GM18498 (cell line): ENCODE measurements at regions not wholly inside any gene's neighbourhood (a gene's known extent, or its start where the extent isn't known, plus 50 kb on each side); places are given as distances from the start of the nearest gene placed in this dataset.
"Not testable (repeated sequence)": the region's sequence is repeated elsewhere in the genome, so short reads cannot be mapped to it uniquely, and the experiment has no call there.

ENCODE experiments used
- ATAC-seq: cut with Tn5 transposase; IDR thresholded peaks from one replicate; pipeline ENCODE4 v1.9.1; 2021; ENCODE audit warnings: mild to moderate bottlenecking, moderate library complexity; ENCODE audit not compliant: unreplicated experiment

DNA sequence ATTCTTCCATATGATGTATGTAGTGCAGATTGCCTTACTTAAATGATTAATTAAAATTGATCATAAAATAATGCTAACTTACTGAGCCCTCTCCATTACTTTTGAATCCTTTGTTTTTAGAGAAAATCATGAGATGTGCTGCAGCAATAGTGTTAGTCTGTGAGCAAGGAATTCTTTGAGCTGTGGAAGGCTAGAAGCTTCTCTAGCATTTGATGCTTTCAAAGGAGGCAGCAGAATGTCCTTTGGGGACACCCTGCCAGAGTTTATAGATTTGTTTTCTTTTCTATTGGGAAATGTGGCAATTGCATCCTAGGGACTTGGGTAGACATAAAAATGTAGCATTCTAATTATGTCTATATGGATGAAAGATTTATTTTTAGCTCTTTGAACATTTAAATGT, 284.1 kb upstream of the SMIM30 start:
- no peak for ATAC-seq

DNA sequence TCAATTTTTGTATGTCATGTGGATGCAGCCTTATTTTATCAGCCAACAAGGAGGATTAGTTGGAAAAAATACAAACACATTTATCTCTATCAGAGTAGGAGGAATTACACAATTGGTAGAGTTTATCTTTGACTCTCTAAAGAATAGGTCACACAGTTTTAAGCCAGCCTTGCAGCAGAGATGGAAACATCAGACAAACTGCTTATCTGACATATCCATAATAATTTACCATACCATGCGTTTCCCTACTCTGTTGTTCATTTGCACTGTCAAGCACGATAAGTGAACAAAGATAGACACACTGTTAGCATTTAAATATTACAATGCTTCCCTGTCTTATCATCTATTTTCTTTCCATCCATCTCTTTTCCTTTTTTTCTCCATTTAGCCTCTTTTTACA, 283.7 kb upstream of the SMIM30 start:
- ATAC-seq, result no peak

DNA sequence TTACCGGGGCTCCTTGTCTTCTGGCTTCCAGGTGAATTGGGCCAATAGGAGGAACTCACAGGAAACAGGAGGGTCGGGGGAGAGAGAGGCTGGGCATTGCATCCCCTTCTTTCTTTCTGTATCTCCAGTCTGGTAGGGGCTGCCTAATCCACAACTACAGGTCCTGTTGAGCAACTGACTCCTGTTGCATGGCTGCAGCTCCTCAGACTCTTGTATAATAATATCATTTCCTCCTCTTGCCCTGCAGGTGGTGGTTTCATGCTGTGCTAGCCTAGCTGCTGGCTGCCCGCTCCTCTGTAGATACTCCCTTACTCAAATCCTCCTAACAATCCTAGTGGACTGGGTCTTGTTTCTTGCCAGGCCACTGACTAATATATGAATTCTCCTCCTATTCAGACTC, 276.5 kb upstream of the SMIM30 start:
- ATAC-seq, result no peak

DNA sequence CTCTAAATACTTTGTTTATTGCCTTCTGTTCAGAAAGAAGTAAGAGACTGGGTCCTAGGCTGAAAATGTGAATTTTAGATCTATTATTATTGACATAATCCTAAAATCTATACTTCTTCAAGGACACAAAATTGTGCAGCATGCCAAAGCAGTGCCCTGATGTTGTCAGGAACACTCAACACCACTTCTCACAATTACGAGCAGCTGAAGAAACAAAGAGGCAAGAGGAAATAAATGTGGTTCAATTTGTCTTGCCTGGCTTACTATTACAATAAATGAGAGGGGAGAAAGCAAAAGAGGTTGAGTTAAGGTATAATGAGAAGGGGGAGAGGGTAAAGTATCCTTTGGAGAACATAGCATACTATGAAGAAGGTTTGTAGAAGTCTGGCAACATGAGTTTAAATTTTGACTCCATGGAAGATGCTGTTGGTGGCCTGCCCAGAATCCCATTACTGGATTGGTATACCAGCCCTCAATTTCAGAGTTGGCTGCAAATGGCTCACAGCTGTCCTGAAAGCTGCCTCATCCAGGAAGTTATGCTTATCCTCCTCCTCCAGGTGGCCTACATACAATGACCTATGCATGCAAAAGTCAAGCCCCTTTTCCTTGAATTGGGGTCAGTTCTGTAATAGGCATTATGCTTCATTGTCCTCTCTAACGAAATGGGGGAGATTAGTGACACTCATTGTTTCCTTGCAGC, 274.6 kb upstream of the SMIM30 start:
- no peak for ATAC-seq

DNA sequence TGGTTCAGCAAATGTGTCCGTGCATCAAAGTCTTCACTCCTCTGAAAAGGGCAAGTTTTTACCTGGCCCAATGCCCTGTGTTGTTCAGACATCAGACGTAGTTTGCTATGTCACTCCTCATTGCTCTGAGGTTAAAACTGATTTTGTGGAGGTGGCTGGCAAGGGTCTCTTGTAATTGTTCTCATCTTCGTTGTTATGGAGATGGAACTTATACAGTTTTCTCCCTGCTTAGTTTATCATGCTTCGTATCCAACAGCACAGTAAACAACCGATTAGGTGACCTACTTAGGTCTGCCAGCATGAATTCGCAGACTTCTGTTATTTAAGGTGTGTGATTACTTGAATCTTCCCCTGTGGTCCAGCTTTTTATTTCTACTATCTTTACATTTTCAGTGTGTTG, 274.1 kb upstream of the SMIM30 start:
- no peak for ATAC-seq

DNA sequence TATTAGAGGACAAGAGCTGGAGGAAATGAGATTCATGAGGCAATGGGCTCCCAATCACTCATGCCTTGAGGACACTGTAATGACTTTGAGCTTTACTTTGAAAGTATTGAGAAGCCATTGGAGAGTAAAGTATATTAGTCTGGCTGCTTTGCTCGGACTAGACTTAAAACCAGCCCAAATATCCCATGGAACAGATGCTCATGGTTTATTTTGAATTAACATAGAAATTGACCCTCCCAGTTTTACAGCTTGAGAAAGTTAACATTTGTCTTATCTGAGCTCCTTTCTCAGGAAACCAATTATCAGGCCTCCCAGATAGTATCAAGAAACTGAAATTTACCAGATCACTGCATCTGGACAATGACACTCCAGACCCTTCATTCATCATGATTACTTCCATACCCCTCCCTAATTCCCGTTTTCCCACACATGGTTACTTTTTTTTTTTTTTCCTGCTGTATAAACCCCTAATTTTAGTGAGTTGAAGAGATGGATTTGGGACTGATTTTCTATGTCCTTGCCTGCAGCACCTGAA, 270.8 kb upstream of the SMIM30 start:
- ATAC-seq, result no peak

DNA sequence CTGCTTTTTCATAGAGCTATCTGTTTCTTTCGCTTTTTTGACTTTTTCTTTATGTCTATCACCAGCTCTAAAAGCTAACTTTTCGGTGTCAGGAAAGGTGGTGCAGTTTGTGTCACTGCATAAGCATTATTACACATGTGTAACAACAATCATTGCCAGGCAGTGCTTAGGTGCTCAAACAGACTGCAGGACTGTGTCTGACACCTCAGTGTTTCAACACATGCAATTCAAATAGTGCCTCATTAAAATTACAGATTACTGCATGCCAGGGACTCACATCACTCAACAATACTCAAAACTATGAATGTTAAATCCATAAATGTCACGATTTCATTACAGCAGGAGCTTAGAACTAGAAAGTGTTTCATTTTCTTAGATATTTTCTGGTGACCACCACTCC, 265.3 kb upstream of the SMIM30 start:
- no peak for ATAC-seq

DNA sequence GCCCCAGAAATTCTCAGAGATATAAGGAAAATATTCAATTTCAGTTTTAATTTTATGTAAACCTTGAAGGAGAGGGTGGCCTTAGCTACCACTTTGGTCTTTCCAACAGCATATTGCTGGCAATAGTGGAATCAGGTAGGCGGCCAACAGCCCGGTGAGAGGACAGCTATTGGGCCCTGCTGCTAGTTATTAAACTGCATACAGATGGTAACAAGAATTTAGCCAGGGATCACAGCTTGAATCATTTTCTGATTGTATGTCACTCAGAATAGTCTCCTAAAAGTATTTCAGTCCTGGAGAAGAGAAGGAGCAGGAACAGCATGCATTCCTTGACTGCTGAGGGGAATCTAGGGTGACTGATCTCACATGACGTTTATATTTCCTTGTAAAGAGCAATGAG, 261.4 kb upstream of the SMIM30 start:
- no peak for ATAC-seq

DNA sequence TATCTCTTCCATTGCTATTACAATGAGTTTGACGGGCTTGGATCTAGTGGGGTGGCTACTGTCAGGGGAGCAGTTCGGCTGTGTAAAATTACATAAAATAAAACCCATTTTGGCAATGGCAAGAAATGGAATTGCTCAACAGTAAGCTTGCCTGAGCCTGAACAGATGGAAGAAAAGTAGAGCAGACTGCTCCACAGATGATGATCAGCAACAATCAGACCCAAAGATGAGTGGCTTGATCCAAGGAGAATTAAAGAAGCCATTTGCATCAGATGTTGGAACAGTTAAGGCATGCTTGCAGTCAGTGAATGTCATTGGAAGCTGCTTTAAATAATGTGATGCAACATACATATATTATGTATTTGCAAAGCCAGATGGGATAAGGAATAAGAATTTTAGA, 256.6 kb upstream of the SMIM30 start:
- ATAC-seq, result no peak

DNA sequence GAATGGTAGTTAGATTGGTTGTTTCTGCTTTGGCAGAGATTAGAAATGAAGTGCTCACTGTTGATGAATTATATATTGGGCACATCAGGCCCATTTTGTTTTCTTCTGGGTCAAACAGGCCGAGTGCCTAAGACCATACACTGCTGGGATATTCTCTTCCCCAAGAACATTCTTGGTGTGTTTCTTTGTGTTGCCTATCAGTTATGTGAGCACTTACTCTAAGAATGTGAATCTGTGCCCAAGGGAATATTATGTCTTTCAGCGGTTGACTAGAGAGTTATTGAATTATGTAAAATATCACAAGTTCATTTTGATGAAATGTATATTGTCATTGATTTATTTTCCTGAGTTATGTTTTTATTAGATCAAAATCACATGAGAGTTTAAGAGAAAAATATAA, 255.5 kb upstream of the SMIM30 start:
- ATAC-seq, result no peak

DNA sequence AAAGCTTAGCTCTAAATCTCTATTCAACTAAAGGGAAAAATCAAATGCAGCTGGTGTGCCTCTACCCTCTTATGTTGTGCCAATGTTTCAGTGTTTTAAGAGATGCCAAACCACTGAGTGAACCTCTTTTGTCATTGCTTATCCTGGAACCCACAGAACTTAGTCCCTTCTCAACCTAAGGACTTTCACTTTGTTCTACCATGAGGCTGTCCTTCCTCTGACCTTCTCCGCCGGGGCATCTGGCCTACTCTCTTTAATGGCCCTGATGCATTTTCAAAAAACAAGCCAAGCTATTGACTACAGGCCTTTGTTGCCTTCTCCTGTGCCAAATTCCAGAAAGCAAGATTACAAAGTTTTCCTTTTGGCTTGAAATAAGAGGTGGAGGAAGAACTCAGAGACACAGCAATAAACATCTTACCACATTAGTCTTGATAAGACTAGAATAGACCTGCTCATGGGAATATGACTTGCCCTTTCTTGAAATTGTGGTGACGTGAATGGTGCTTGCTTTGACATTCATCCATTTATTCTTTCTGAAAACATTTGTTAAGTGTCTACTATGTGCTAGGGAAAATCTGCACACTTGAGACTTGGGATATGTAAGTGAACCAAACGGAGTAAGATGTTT, 253.2 kb upstream of the SMIM30 start:
- ATAC-seq, result no peak

DNA sequence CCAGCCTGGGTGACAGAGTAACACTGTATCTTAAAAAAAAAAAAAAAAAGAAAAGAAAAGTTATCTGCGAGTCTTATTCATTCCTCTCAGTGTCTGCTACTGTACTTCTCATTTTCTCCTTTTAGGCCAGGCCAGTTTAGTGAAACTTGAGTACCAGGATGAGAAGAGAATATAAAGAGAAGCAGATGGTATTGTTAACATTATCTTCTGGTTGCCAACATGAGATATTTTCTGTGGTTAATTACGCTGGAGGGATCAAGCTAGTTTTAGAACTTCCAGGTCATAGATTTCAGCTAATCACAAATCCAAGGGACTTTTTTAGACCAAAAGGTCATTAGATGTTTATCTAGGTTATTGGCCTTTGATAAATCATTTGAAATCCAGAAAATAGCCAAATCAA, 252.6 kb upstream of the SMIM30 start:
- ATAC-seq, result no peak

DNA sequence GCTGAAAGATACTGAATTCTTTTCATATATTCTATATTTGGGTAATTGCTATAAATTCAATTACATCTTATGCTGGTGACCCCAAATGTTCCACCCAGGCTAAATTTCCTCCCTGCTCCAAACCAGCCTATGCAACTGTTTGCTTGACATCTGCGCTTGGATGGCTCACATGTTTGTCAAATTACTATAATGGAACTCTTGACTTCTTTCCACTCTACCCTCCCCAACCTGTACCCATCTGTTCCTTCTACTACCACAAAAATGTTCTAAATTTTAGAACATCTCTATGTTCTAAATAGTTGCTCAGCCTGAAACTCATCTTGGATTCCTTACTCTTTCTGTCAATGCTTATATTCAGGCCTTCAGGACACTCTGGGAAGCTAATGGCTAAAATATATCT, 249.9 kb upstream of the SMIM30 start:
- ATAC-seq, result no peak

DNA sequence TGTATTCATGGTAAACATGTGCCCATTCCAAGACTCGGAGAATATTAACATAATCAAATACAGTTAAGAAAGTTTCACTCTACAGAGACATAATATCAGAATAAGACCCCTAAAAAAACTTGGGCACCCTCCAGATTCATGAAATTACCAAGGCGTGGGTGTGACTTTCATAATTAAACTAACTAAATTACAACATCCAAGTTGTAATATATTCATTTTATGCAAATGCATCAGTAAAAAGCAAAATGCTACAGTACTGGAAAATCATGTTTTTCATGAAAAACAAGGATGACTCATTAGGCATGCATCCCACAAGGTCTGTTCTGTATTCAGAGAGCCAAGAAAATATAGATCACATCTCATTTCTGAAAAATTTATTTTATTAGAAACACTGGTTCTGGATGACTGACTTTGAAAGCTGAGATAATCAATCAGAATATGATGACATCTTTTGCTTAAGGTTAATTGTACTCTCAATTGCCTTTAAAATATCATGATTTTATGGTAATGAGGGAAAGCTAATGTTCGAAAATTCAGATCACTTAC, 248.8 kb upstream of the SMIM30 start:
- ATAC-seq, result no peak

DNA sequence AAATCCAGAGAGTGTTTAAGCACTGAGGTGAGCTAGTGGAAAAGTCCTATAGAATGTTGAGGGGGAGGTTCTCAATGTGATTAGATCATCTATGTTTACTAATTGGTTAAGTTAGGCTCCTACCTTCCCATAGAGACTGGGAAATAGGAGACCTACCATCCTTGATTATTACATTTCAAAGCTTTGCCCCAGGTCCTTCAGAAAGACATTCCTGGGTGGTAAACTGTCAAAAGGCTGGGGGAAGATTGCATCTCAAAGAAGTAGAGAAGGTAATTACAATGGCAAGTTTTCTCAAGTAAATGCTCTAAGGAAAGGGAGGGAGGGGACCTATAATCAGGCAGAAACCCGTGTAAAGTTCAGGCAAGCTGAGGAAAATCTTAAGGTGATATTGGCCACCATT, 247.8 kb upstream of the SMIM30 start:
- no peak for ATAC-seq

DNA sequence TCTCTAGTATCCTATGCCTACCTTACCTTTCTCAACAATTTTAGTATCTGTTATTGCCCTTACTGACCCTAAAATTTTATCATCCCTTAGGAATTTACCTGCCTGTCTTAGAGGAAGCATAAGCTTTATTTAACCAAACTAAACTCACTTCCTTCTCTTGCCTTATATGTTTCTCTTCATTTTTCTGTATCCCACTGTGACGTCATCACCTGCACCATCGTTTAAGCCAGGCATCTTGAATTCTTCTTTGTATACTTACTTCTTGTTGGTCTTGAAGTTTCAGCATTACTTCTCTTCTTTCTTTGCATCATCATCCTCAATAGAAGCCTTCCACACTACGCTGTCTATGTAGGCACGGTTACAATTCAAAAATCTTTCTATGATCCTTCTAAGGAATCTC, 231.0 kb upstream of the SMIM30 start:
- no peak for ATAC-seq

DNA sequence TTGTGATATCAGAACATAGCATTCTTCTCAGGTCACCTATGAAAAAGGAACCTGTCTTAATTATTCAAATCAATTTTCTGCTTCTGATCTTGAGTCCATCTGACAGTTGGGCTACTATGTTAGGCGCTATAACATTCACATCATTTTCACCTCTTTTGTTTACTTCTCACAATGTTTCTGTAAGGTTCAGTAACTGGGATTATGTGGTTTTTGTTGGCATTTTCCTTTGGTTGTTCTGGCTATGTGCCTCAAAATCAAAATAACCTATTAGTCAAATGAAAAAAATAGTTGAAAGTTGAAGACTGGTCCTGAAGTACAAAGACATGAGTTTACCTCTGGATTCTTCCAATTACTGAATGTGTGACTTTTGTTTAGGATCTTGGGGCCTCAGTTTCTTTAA, 221.3 kb upstream of the SMIM30 start:
- ATAC-seq, result no peak

DNA sequence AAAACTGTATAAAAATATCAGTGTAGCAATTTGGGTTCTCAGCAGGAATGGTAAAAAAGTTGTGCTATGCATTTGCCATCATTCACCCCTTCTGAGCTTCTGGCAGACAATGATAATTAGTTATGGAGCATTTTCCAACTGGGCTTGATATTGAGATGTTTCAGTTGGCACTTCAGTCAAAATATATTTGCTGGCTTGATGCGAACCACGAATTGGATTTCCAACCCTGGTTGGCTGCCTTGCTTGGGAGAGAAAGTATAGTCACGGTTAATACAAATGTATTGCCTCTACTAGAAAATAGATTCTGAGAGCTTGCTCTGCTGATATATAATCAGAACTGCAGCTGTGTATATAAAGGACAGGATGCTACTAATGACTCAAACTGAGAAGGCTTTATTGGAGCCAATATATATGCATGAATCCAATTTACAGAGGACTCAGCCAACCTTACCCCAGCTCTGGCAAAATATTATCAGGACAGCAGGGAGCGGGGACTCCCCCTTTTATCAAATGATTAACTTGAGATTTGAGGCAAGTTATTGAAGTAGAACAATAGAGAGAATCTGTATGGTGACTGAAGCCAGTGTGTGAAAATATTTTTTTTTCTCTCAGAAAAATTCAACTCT, 219.8 kb upstream of the SMIM30 start:
- ATAC-seq, result no peak

DNA sequence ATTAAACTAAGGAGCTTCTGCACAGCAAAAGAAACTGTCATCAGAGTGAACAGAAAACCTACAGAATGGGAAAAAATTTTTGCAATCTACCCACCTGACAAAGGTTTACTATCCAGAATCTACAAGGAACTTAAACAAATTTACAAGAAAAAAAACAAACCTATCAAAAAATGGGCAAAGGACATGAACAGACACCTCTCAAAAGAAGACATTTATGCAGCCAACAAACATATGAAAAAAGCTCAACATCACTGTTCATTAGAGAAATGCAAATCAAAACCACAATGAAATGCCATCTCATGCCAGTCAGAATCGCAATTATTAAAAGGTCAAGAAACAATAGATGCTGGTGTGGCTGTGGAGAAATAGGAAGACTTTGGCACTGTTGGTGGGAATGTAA, 218.5 kb upstream of the SMIM30 start:
- ATAC-seq, result not testable (repeated sequence)

DNA sequence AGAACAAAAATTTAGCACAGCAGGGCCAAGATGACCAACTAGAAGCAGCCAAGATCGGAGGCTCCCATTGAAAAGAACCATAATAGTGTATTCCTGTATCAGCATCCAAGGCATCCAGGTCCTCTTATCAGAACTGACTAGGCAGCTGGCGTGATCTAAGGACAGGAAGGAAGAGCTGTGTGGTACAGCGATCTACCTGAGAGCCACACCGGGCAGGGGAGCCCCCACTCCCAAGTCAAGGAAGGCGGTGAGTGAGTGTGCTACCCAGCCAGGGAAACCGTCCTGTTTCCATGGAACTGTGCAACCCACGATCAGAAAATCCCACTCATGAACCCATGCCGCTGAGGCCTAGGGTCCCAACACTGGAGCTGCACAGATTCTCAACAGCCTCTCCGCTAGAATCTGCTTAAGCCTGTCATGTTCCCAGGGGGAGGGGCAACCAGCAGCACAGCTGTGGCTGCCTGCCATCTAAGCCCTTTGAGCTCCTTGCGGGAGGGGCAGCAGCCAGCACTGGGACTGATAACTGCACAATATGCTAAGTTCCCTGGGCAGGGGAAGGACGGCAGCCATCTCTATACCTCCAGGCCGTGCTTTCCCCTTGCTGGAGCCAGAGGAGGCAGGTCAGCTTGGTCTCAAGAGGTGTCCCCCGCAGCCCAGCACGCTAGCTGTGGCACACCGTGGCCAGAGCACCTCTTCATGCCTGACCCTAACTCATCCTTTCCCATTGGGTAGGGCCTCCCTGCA, 213.0 kb upstream of the SMIM30 start:
- no peak for ATAC-seq

DNA sequence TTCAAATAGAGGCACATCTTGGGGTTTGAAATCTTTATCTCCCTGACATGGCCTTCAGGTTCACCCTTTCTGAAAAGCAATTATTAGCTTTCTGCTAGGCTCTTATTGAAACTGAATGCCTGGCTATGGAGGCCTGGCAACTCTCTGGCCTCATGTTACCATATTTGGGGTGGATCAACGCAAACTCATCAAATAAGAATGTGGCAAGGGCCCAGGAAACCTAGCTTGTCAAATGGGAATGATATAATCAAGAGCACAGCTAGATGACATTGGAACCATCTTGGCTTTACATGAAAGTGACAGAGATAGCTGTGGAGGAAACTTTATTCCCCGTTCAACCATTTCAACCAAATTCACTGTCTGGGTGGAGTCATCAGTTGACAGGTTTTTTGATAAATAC, 202.8 kb upstream of the SMIM30 start:
- ATAC-seq, result no peak
